IPS DF 4.7 (cell line): ENCODE measurements at regions not wholly inside any gene's neighbourhood (a gene's known extent, or its start where the extent isn't known, plus 50 kb on each side); places are given as distances from the start of the nearest gene placed in this dataset.

Source experiments
- DNase-seq: peaks from one replicate; pipeline ENCODE4 v3.0.0-alpha.2; 2013; ENCODE audit warnings: low spot score; ENCODE audit errors: extremely low read depth

GRCh38 chr2:128770143-128771085 is 451.7 kb upstream of the HS6ST1 start:
- DNase-seq = no peak

DNA sequence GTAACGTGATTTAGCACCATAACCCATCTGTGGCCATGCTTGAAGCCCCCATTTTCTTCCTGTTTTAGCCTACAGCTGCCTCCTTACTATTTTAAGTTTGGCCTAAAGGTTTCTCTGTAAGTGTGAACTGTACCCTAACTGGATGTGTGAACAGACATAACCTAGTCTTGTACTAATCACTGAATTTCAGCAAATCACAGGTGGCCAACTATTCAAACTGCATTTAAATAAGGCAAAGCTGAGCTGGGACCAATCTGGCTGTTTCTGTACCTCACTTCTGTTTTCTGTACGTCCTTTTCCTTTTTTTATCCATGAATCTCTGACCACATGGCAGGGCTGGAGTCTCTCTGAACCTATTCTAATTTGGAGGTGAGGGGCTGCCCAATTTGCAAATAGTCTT is 452.7 kb upstream of the HS6ST1 start:
- no peak for DNase-seq

DNA sequence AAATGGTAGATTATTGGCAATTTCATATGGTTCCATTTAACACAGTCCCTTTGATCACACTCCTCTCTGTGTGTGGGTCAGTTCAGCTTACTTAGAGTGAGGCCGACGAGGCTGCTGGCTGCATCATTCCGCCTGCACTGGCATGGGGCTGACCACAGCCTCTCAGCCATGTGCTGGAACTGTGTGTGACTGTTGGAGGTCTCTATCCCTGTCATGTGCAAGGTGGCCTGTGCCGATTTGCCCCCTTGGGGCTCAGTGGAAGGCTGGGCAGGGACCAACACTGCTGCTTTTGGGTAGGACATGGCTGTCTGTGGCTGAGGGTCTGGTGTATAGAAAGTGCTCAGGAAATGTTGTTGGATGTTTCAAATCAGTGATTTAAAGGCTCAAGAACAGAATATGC is 454.0 kb upstream of the HS6ST1 start:
- no peak for DNase-seq

DNA sequence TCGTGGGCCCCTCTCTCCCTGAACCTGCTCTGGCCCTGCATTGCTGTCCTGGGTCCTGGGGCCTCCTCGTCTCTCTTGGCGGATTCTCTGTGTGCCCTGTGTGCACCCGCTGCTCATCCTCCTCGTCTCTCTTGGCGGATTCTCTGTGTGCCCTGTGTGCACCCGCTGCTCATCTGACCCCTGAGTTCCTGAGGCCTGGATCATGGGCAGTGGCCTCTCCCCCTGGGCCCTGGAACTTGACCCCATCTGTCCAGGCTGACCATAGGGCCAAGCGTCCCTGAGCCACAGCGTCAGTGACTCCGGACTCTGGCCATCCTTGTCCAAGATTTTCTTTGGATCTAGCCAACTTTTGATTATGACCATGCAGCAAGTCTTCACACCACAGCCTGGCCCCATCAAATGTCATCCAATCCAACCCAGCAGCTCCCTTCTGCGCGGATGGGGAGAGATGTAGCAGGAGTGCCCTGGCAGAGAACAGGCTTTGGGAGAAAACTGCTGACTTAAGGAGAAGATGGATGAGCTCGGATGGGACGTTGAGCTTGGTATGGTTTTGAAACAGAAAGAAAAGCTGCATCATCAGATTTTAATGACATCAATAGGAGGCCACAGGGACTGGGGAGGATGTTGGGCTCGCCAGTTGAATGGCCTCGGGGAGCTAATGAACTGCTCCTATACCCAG is 455.1 kb upstream of the HS6ST1 start:
- no peak for DNase-seq

DNA sequence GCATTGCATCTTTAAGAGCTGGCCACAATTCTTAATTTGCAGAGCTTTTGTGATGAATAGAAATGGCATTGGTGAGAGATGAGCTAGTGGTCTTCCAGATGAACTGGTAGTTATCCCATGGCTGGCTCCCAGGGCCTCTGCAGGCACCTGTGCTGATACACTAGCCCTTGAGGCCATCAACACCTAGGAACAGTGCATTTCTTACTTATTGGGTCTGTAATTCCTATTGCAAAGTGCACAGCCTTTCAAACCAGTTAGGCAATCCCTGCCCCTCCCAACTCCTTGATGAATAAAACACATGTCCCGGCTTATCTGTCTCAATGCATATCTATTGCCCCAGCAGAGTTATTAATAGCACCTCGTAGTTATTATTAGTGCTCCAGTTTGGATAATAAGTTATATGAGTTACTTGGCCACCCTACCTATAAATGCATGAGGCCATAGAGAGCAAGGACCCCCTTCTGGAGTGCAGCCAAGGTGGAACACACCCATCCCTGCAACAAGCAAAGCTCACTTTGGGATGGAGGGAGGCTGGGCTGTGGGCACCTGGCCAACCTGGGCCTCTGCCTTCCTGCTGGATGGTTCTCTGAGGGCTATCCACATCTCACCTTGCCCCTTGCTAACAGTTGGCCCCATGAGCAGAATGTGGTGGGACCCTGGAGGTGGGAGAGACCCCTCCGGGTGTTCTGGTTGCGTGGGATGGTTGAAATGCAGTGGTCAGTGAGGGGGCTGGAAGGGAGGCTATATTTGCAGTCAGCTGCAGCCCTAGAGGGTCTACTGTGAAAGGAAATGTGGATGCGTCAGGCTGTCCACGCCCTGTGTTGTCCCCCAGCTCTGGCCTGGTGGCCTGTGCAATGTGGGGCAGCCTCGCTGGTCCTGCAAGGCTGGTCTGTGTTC is 455.9 kb upstream of the HS6ST1 start:
- no peak for DNase-seq

DNA sequence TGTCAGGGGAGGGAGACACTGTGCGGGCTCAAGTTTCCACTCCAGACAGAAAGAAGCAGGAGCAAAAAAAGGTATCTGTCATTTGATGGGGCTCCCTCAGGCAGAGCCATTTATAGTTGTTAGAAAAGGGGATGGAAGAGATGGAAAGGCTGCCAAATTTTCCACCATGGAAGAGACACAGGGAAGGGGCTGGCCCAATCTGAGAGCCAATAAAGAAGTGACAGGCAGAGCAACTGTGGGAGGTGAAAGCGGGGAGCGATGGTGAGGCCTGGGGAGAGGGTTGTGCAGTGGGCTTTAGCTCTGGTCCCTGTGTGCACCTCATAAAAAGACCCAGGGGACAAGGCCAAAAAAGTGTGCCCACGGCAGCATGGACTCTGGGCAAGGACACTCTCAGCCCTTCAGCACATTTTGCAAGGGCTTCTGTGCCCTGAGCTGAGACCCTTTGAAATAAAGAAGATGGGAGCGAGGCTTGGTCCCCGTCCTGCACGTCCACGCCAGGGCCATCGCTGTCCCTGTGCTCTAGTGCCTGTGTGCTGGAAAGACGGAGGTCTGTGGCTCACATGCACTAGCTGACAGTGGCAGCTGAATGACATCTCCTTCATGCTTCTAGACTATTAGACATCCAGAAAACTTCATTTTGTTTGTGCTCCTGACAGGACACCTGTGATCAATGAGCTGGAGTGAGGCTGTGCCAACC is 456.7 kb upstream of the HS6ST1 start:
- no peak for DNase-seq

DNA sequence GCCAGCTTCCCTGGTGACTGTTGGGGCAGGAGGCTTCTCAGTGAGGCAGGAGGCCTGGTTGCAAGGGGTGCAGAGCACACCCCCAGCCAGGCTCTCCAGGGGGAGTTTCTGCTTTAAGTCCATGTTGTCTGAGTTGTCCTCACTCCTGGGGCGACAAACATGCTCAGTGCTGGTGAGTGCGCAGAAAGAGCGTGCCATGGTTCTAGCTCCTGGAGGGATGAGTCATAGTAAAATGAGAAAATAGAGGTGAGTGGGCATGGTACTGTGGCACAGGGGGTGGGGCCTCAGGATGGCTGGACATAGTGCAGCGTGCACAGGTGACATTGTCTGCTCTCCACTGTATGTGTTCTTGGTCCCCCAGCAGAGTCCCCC is 457.2 kb upstream of the HS6ST1 start:
- DNase-seq = no peak

DNA sequence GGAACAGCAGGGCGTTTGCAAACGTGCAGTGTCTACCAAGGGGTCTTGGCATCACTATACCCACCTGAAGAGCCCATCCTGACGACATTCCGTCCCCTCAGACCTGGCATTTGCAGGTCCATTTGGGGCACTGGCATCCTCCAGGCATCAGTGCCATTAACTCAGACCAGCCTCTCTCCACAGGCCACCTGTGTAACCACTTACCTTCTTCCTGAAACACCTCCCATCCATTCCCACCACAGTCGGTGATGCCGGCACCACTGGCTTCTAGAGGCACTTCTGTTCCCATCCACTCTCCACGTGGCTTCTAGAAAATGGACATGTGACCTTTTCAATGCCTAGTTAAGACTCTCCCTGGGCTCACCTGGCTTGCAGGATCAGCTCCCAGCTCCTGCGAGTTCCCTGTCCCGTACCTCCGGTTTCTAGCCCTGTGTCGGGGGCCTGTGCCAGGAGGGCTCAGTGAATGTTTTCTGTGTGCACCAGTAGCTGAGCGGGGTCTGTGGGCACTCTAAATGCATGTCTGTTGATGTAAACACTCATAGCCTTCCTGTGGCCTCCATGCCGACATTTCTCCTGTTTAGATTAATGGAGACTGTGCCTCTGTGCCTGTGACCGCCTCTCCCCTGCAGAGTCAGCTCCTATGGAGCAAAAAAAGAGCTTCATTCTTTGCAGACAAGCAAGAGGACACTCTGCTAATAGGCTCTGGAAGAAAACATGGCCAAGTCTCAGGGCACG is 458.0 kb upstream of the HS6ST1 start:
- no peak for DNase-seq

DNA sequence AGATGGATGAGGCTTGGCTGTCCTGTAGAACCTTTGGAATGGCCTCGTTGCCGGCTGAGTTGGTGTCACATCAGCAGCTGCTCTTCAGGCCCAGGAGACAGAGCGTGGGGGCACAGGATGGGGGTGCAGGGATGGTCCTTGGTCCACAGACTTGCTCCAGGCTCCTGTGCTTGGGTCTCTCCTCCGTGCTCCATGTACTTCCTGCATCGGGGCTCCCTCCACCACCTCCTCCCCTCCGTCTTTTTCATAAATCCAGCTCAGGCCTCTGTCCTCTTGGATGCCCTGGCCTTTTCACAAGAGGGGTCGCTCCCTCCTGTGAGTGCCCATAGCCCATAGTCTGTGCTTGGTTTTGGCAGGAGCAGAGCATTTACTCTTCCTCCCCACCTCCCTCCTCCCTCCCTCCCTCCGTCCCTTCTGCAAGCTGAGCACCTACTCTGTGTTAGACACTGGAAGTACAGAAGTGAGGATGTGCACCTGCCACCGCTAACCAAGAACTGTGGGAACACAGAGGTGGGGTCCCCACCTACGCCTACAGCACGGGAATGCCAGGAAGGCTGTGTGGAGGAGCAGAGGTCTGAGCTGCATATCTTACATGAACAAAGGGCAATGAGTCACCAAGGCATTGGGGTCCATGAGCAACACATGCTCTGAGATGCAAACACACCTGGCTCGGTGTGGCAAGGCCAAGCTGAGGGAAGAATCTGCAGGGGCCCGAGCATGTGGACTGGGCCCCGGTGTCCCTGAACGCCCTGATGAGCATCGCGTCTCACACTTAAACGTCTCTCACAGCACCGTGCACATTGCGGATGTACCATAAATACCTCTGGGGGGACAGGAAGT is 458.7 kb upstream of the HS6ST1 start:
- DNase-seq = no peak

GRCh38 chr2:128778843-128779242 is 460.2 kb upstream of the HS6ST1 start:
- no peak for DNase-seq

GRCh38 chr2:128779301-128780095 is 460.8 kb upstream of the HS6ST1 start:
- no peak for DNase-seq

DNA sequence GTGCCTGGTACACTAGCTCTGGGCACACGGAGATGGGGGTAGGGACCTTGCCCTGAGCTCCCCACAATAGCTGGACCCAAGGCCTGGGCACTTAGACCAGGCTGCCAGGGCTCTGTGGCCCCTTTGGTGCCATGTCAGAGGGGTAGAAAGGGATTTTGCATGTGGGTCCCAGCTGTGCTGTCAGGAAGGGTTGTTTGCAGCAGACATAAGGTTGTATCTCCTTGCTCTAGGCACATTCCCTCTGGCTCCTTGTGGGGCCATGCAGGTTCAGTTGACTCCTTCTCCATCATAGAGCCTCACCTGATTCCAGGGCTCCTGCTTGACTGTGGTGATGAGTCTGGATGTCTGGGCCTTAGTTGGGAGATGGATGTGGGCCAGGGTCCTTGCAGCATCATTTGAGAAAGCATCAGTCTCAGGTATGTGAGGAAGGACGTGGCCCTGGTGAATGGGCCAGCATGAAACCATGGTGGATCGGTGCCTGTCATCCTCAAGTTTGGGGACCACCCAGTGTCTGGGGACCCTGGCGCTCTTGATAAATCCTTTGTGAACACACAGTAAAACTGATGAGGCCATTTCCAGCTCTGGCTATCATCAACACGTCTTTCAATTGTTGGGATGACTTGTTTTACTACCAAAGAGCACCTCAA is 461.9 kb upstream of the HS6ST1 start:
- DNase-seq = no peak

GRCh38 chr2:128781166-128781565 is 462.5 kb upstream of the HS6ST1 start:
- no peak for DNase-seq

DNA sequence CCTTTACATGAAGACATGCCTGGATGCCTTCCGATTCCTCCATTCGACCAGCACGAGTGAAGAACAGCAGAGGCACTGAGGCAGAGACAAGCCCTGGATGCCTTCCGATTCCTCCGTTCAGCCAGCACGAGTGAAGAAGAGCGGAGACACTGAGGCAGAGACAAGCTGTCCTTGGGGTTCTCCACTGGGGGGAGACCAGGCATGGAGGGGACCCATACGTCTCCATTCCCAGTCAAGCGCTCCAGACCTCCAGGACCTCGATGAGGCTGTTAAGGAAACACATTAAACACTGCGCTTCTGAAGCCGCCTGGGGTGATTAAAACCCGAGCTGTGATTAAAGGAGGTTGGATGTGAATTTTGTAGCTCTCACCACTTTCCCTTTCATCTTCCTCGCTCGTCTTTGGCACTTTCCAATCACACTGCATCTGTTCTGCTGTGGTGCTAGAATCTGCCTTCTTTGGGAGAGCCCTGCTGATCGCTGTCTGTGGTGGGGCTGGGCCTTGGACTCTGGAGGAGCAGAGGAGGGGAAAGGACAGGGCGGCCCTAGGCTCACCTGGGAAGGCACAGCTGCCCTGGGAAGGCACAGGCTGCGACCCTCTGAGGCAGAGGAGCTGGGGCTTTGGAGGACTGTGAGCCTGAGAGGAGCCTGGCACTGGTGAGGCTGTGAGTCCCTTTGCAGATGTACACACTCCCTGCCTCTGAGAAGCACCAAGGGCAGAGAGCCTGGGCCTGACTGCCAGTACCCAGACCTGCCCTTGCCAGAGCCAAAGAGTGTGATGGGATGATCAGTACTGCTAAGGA is 463.1 kb upstream of the HS6ST1 start:
- DNase-seq = no peak

DNA sequence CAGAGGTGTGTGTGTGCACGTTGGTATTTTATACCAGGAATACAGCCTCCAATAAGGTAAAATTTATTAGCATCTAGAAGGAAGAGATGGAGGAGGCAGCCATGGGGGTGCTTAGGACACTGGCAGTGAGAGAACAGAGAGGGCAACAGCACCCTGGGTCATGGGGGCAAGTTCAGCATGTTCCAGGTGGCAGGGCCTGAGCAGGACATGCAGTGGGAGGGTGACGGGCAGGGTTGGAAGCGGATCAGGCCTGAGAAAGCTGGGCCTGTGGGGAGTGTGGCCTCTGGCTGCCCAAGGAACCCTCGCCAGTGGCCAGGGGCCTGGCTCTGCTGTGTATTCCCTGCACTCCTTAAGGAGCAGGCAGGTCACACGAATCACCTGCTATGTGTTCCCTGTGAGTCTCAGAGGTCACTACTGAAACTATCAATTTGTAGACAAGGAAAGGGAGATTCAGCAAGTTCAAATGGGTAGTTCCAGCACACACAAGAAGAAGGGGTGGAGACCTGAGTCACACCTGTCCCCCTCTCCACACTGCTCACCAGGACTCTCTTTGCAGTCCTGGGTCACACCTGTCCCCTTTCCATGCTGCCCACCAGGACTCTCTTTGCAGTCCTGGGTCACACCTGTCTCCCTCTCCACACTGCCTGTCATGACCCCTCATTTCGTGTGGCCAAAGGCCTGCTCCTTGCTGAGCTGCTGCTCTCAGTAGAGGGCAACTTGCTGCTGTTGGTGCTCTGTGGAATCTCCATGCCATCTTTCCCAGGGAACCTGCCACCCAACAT is 463.9 kb upstream of the HS6ST1 start:
- DNase-seq = no peak

DNA sequence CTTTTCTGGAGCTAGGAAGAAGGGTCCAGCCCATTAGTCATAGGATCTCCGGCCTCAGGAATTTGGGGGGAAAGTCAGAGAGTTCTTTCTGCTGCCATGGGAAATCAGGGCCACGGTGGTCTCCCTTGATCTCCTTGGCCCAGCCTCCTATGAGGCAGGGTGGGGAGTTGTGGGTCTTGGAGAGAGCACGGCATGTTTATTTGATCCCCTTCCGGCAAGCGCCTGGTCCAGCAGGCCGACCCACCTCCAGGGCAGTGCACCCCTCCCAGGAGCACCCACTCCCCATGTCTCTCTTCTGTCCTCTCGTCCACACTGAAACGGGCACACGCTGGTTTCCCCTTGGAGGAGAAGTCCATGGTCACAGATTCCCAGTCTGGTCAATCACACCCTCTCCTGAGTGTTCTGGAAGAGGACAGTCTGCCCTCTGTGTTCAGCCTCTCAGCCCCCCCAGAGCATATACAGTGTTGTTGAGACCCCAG is 464.6 kb upstream of the HS6ST1 start:
- no peak for DNase-seq

DNA sequence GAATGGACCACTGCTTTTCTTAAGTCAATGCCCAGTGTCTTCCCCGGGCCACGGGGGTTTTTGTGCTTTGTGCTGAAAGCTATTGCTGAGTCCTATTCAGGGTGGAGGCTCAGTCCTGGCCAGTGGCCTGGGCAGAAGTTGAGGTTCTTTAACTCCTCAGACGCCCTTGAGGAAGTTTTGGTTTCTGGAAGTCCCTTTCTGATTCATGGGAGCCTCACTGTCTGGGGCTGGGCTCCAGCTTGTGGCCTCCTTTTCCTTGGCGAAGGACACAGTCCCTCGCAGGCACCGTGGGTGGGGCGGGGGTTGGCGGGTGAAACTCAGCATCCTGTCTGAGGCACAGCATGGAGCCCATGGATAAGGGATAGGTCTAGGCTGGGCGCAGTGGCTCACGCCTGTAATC is 465.2 kb upstream of the HS6ST1 start:
- no peak for DNase-seq
